Neural progenitor cell (in vitro differentiated cells): ENCODE measurements at regions not wholly inside any gene's neighbourhood (a gene's known extent, or its start where the extent isn't known, plus 50 kb on each side); places are given as distances from the start of the nearest gene placed in this dataset.

Source experiments
- CTCF ChIP-seq: fragments of 200-600 bp; sonication (generic); IDR thresholded peaks from 2 replicates; pipeline ENCODE4 v1.5.1; 2017; ENCODE audit warnings: antibody characterized with exemption, mild to moderate bottlenecking
- EZH2 ChIP-seq: fragments of 200-600 bp; sonication (generic); IDR thresholded peaks from 2 replicates; pipeline ENCODE4 v1.6.1; 2017; ENCODE audit warnings: antibody characterized with exemption, mild to moderate bottlenecking, moderate library complexity
- EZH2phosphoT487 ChIP-seq: fragments of 200-600 bp; sonication (generic); IDR thresholded peaks from 2 replicates; pipeline ENCODE4 v1.6.1; 2017; ENCODE audit warnings: antibody characterized with exemption

DNA sequence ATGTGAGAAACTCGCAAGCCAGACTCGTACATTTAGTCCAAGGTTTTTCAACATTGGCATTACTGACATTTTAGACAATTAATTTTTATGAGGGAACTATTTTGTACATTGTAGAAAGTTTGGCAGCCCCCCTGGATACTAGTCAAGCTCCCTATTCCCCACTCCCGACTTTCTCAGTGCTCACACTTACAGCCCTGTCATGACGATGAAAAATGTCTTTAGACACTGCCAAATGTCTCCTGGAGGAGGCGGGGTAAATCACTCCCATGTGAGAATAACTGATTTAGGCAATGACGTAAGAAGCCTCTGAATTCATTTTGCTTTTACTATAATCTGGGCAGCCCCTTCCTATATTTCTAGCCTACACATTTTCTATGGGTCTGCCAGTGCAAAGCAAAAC is 535.8 kb upstream of the KLHL1 start:
- TF ChIP-seq CTCF (no peak), EZH2 (no peak), EZH2phosphoT487 (no peak)
